Lower leg skin (tissue), 4 donors: ENCODE measurements at regions not wholly inside any gene's neighbourhood (a gene's known extent, or its start where the extent isn't known, plus 50 kb on each side); places are given as distances from the start of the nearest gene placed in this dataset.

Source experiments
- DNase-seq, 2 donors: peaks; one replicate each; pipeline ENCODE4 v3.0.0-alpha.2; 2019; ENCODE audit warnings: low spot score in 2 of 2
- H3K4me3 ChIP-seq: fragments of 200-600 bp; sonication (generic); 2 replicates; pipeline ENCODE4 v1.5.1; 2017; ENCODE audit warnings: mild to moderate bottlenecking, low read depth; ENCODE audit not compliant: poor library complexity, severe bottlenecking
- CTCF ChIP-seq, 3 donors: fragments of 450-650 bp; IDR thresholded peaks; one replicate each; pipeline ENCODE4 v1.5.1; 2016; ENCODE audit warnings: antibody characterized with exemption in 3 of 3, mild to moderate bottlenecking in 3 of 3, moderate library complexity in 2 of 3
- POLR2A ChIP-seq, 2 donors: fragments of 450-650 bp; IDR thresholded peaks; one replicate each; pipeline ENCODE4 v1.6.1; 2016 to 2017; ENCODE audit warnings: antibody characterized with exemption in 2 of 2, mild to moderate bottlenecking in 1 of 2, moderate library complexity in 1 of 2
- WGBS, 2 donors: methylation state at CpG; one replicate each; pipeline ENCODE4 v1.1.5; 2018; 5-methylcytosine and 5-hydroxymethylcytosine counted together
- intact Hi-C: fragments of 100-400 bp; cut with DNase I; formaldehyde crosslinking; loops from one replicate; pipeline ENCODE4 v1.15.0; 2023; ENCODE audit warnings: low total_unique reads

- WGBS, 2 donors: 81 to 83% methylated on average over 8 of the region's 8 CpGs
- H3K4me3 ChIP-seq: no peak overlapping the region
- DNase-seq: no peak
- intact Hi-C loops: no loop called here
- no peak for TF ChIP-seq CTCF (IDR thresholded peaks at IDR 0.05)
- no peak for TF ChIP-seq POLR2A (IDR thresholded peaks at IDR 0.05)
Measured at GRCh38 chr16:65342231-65342866, 220.5 kb upstream of the CDH11 start.

GRCh38 chr16:65339062-65339461 is 217.2 kb upstream of the CDH11 start:
- TF ChIP-seq POLR2A (IDR thresholded peaks at IDR 0.05): no peak
- no peak for TF ChIP-seq CTCF (IDR thresholded peaks at IDR 0.05)
- intact Hi-C loops: no loop called here
- no peak for DNase-seq
- 28 to 33% methylated on average over 2 of the region's 2 CpGs for WGBS, 2 donors
- H3K4me3 ChIP-seq: no peak overlapping the region

- intact Hi-C loops: no loop called here
- WGBS, 2 donors: 59 to 76% methylated on average over 2 of the region's 2 CpGs
- no peak overlapping the region for H3K4me3 ChIP-seq
- no peak for TF ChIP-seq CTCF (IDR thresholded peaks at IDR 0.05)
- TF ChIP-seq POLR2A (IDR thresholded peaks at IDR 0.05): no peak
- DNase-seq: no peak
Measured at GRCh38 chr16:65336160-65336559, 214.3 kb upstream of the CDH11 start.

GRCh38 chr16:65334081-65334480 is 212.2 kb upstream of the CDH11 start:
- intact Hi-C loops: no loop called here
- no peak for DNase-seq
- H3K4me3 ChIP-seq: no peak overlapping the region
- 86 to 90% methylated on average over 2 of the region's 2 CpGs for WGBS, 2 donors
- TF ChIP-seq CTCF (IDR thresholded peaks at IDR 0.05) (no peak), POLR2A (IDR thresholded peaks at IDR 0.05) (no peak)

- no peak overlapping the region for H3K4me3 ChIP-seq
- TF ChIP-seq CTCF (IDR thresholded peaks at IDR 0.05) (no peak), POLR2A (IDR thresholded peaks at IDR 0.05) (no peak)
- intact Hi-C loops: no loop called here
- DNase-seq: no peak
- WGBS, 2 donors: 62 to 75% methylated on average over 2 of the region's 2 CpGs
Measured at GRCh38 chr16:65333283-65333682, 211.4 kb upstream of the CDH11 start.

GRCh38 chr16:65327346-65327745 is 205.5 kb upstream of the CDH11 start:
- TF ChIP-seq CTCF (IDR thresholded peaks at IDR 0.05): no peak
- TF ChIP-seq POLR2A (IDR thresholded peaks at IDR 0.05): no peak
- DNase-seq: no peak
- intact Hi-C loops: no loop called here
- WGBS, 2 donors: 64 to 72% methylated on average over 2 of the region's 2 CpGs
- H3K4me3 ChIP-seq: no peak overlapping the region
